ENCODE measurements at regions not wholly inside any gene's neighbourhood (a gene's known extent, or its start where the extent isn't known, plus 50 kb on each side); places are given as distances from the start of the nearest gene placed in this dataset.

- Histone ChIP-seq H3K27me3 (no peaks in the 10 kb centered on the region), H3K4me3 (no peak overlapping the region), H3K36me3 (no peaks in the 10 kb centered on the region), H3K9me3 (no peaks in the 10 kb centered on the region)
- DNase-seq: no peak
Measured at GRCh38 chr12:86787419-86787818, 531.2 kb upstream of the MGAT4C start.

DNA sequence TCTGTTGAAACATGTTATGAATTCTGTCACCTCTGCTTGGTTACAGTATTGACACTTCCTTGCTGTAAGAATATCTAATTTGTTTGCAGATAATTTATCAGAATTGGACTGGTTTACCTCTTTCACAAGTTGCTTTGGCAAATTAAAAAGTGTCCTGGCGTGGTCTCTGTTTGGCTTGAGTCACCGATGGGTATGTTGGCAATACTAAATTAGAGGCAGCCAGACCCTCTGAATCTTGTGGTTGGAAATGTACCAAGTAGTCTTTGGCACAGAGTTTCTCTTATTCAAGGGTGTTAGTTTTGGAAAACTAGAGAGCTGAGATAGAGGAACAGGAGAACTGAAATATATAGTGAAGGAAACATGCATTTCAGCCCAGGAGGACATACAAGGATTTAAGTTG lies 521.1 kb upstream of the MGAT4C start:
- H3K4me3 ChIP-seq: no peak overlapping the region
- H3K36me3 ChIP-seq: no peaks in the 10 kb centered on the region
- DNase-seq: peak; percentile 61
- no peaks in the 10 kb centered on the region for H3K27me3 ChIP-seq
- no peaks in the 10 kb centered on the region for H3K9me3 ChIP-seq

DNA sequence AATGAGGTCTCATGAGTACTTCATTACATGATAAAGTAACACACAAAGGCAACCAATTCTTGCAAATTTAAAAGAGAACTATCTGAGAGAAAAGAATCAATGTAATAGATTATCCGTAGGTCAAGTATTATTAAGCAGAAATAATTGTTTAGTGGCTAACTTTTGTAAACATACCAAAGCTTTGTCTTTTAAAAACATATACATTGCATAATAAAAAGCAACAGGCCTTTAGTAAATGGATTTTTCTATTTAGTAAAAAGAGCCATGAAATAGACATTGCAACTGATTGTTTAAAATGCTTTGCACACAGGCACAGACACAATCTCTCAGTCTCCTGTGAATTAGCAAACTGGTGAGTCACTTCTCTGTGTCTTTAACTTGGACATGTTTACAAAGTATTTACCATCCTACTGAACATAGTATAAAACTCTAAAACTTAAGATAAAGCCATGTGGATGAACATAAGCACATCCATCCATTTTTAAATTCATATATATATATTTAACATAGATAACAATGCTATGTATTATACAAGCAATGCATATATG lies 518.7 kb upstream of the MGAT4C start:
- DNase-seq: no peak
- H3K36me3 ChIP-seq: no peaks in the 10 kb centered on the region
- no peaks in the 10 kb centered on the region for H3K9me3 ChIP-seq
- H3K4me3 ChIP-seq: no peak overlapping the region
- no peaks in the 10 kb centered on the region for H3K27me3 ChIP-seq

- no peaks in the 10 kb centered on the region for H3K9me3 ChIP-seq
- H3K27me3 ChIP-seq: no peaks in the 10 kb centered on the region
- H3K4me3 ChIP-seq: no peak overlapping the region
- peak; percentile 1 for DNase-seq
- no peaks in the 10 kb centered on the region for H3K36me3 ChIP-seq
Measured at GRCh38 chr12:86772696-86773095, 516.5 kb upstream of the MGAT4C start.

DNA sequence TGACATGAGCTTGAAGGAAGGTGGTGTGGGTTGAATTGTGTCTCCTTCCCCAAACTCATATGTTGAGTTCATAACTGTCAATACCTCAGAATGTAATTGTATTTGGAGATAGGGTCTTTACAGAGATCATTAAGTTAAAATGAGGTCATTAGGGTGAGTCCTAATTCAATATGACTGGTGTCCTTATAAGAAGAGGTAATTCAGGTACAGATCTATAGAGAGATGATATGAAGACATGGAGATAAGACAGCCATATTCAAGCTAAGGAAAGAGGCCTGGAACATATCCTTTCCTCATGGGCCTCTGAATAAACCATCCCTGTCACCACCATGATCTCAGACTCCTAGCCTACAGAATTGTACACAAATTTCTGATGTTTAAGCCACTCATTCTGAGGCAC lies 514.7 kb upstream of the MGAT4C start:
- Histone ChIP-seq H3K27me3 (no peaks in the 10 kb centered on the region), H3K36me3 (no peaks in the 10 kb centered on the region), H3K4me3 (no peak overlapping the region), H3K9me3 (no peaks in the 10 kb centered on the region)
- DNase-seq: no peak

DNA sequence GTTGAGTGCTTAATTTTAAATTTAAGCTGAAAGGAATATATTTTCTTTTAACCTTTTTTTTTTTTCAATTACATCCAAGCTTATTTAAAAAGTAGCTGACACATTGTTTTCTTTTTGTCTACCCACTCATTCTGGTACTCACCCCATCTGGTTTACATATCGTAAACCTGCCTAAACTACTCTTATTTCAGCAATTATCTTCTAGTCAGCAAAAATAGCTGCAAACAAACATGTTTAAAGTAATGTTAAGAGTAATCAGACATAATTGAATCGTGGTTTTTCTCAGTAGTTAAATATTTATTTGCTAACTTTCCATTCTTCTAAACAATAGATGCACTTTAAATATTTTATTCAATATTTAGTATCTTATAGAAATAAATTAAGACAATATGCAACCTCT lies 492.7 kb upstream of the MGAT4C start:
- no peak for DNase-seq
- H3K36me3 ChIP-seq: no peaks in the 10 kb centered on the region
- H3K27me3 ChIP-seq: no peaks in the 10 kb centered on the region
- no peaks in the 10 kb centered on the region for H3K9me3 ChIP-seq
- H3K4me3 ChIP-seq: no peak overlapping the region

GRCh38 chr12:86744547-86745212 lies 488.5 kb upstream of the MGAT4C start:
- no peak overlapping the region for H3K4me3 ChIP-seq
- no peaks in the 10 kb centered on the region for H3K27me3 ChIP-seq
- H3K9me3 ChIP-seq: no peaks in the 10 kb centered on the region
- H3K36me3 ChIP-seq: no peaks in the 10 kb centered on the region
- DNase-seq: no peak

DNA sequence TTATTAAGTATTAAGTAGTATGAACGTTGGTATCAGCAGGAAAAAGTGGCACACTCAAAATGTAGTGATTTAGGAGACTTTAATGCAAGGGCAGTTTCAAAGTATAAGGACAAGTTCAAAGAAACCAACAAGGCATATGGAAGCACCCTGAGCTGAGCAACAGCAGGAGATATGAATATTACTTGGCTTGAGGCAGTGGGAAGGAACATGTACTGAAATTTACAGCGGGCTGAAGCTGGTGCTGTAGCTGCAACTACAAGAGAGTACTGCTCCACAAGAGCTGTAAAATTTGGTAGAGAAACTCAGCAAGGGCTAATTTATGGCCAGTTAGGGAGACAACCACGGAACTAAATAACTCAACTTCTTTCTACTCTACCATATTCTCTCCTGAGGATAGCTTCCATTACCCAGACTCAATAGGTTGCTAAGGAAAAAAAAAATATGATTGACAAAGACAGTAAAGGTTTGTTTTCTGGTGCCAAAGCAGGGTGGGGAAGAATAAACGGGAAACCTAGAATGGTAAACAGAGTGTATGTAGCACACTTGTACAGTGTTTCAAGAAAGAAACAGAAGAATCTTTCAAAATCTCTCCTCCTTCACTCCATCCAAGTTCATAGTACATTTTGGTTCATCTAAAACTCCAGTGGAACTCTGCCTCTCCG lies 487.8 kb upstream of the MGAT4C start:
- no peaks in the 10 kb centered on the region for H3K9me3 ChIP-seq
- no peaks in the 10 kb centered on the region for H3K27me3 ChIP-seq
- H3K36me3 ChIP-seq: no peaks in the 10 kb centered on the region
- H3K4me3 ChIP-seq: no peak overlapping the region
- DNase-seq: no peak

DNA sequence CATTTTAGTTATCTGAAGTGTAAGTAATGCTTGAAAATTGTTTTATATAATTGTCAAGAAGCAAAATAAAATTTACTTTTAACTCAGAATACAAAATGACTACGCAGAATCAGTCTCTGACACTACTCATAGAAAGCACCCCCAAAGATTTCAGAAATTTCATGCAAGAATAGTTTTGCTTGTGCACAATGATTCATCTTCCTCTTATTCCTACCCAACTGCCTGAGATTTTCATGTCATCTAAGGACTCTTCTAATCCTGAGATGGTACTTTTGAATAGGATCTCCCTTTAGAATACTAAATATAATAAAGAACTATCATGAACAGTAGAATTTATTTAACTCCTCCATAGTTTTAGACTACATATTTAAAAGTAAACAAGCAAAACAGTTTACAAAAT lies 485.3 kb upstream of the MGAT4C start:
- no peak for DNase-seq
- Histone ChIP-seq H3K9me3 (no peaks in the 10 kb centered on the region), H3K27me3 (no peaks in the 10 kb centered on the region), H3K4me3 (no peak overlapping the region), H3K36me3 (no peaks in the 10 kb centered on the region)

DNA sequence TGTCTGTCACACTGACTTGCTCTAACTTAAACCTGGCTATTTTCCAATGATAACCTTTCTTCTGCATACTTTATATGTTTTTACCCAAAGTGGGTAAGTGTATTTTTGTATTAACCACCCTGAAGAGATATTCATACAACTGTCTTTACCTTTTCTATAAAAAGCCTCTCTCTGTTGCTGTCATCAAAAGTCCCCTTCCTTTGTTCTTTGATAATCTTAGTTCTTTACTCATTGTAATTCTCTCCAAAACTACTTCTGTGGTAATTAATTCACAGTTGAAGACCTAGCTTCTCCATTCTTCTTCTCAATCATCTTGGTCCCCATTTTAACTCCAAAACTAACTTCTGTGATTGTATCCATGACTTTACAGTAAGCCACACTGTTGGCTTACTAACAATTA lies 479.7 kb upstream of the MGAT4C start:
- H3K36me3 ChIP-seq: no peaks in the 10 kb centered on the region

GRCh38 chr12:86735072-86735471 lies 478.9 kb upstream of the MGAT4C start:
- H3K27me3 ChIP-seq: no peaks in the 10 kb centered on the region
- DNase-seq: no peak
- H3K9me3 ChIP-seq: no peaks in the 10 kb centered on the region

More for the DNA sequence above, 479.7 kb upstream of the MGAT4C start:
- H3K9me3 ChIP-seq: no peaks in the 10 kb centered on the region
- no peak for DNase-seq
- no peak overlapping the region for H3K4me3 ChIP-seq
- no peaks in the 10 kb centered on the region for H3K27me3 ChIP-seq

DNA sequence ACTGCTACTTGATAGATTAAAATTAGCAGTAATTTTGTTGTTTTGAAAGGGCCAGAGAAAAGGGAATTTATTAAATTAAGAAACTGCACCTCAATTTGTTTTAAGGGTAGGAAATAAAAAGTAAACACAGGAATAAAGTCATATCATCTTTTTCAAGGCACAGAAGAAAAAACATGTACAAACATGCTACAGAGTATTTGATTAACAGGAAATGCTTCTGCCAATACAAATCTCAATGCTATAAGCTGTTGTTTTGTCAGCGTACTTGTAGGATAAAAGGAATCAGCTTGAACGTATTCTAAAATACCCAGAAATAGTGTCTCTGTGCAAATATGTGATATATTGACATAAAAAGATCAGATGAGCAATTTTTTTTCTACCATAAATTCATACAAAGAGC lies 474.0 kb upstream of the MGAT4C start:
- Histone ChIP-seq H3K4me3 (no peak overlapping the region), H3K9me3 (no peaks in the 10 kb centered on the region), H3K27me3 (no peaks in the 10 kb centered on the region), H3K36me3 (no peaks in the 10 kb centered on the region)
- DNase-seq: no peak

More at GRCh38 chr12:86735072-86735471, 478.9 kb upstream of the MGAT4C start:
- no peak overlapping the region for H3K4me3 ChIP-seq
- H3K36me3 ChIP-seq: no peaks in the 10 kb centered on the region

DNA sequence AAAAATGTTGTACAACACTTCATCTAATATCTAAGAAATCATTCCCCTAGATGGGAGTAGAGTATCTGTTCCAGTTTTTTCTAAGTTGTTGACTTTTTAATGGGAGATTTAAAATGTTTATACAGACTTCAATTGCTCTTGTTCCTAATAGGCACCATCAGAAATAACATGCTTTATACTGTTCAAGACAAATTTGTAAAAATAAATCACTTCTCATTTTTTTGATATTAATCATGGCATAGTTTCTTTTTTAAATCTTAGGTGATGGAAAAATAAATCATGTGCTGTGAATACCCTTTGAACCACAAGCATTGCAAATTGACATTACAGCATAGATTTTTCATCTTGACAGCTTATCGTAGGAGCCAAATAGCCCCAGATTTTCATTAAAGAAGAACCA lies 473.5 kb upstream of the MGAT4C start:
- no peaks in the 10 kb centered on the region for H3K27me3 ChIP-seq
- DNase-seq: no peak
- H3K36me3 ChIP-seq: no peaks in the 10 kb centered on the region
- H3K9me3 ChIP-seq: peaks cover 2% of the 10 kb centered on the region; the same call in 1 of the 2 replicates
- no peak overlapping the region for H3K4me3 ChIP-seq

DNA sequence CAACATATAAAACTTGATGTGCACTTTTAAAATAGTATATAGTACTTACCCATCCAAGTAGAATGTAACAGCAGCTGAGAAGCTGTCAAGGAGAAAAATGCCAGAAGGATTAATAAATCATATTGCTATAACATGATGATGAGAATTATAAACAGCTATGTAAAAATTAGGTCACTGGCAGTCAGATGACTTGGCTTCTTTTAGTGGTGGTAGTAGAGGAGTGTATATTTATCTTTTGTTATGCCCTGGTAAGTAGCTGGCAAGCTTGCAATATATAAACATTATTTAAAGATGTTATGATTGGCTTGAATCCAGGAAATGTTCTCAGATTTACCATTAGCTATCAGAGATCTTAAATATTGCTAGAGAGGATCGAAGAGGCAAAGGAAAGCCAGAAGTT lies 471.0 kb upstream of the MGAT4C start:
- H3K36me3 ChIP-seq: no peaks in the 10 kb centered on the region
- peak; percentile 1 for DNase-seq
- no peaks in the 10 kb centered on the region for H3K27me3 ChIP-seq
- H3K9me3 ChIP-seq: peaks cover 2% of the 10 kb centered on the region; the same call in 1 of the 2 replicates
- H3K4me3 ChIP-seq: no peak overlapping the region

GRCh38 chr12:86724716-86725115 lies 468.5 kb upstream of the MGAT4C start:
- H3K9me3 ChIP-seq: peaks cover 2% of the 10 kb centered on the region; the same call in 1 of the 2 replicates
- no peak for DNase-seq
- no peaks in the 10 kb centered on the region for H3K36me3 ChIP-seq
- H3K27me3 ChIP-seq: no peaks in the 10 kb centered on the region
- no peak overlapping the region for H3K4me3 ChIP-seq

DNA sequence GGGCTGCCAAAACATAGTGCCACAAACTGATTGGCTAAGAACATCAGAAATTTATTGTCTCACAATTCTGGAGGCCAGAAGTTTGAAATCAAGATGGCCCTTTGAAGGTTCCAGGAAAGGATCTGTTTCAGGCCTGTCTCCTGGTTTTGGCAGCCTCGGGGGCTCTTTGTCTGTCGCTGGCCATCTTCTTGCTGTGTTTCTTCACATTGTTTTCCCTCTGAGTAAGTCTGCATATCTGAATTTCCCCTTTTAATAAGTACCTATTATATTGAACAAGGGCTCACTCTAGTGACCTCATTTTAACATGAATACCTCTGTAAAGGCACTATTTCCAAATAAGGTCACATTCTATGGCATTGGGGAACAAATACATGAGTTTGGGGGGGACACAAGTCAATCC lies 467.1 kb upstream of the MGAT4C start:
- no peaks in the 10 kb centered on the region for H3K27me3 ChIP-seq
- H3K4me3 ChIP-seq: no peak overlapping the region
- H3K36me3 ChIP-seq: no peaks in the 10 kb centered on the region
- no peak for DNase-seq
- peaks cover 2% of the 10 kb centered on the region; the same call in 1 of the 2 replicates for H3K9me3 ChIP-seq

GRCh38 chr12:86721713-86722397 lies 465.7 kb upstream of the MGAT4C start:
- Histone ChIP-seq H3K9me3 (peaks cover 2% of the 10 kb centered on the region; the same call in 1 of the 2 replicates), H3K27me3 (no peaks in the 10 kb centered on the region), H3K4me3 (no peak overlapping the region), H3K36me3 (no peaks in the 10 kb centered on the region)
- DNase-seq: no peak

All from MG63 (cell line).